NCI-H510A treated with DMSO at 0.1 percent for 48 hours (cell line): ENCODE measurements at regions not wholly inside any gene's neighbourhood (a gene's known extent, or its start where the extent isn't known, plus 50 kb on each side); places are given as distances from the start of the nearest gene placed in this dataset.
A peak's percentile ranks its signal among the peaks of the same experiment; 100 is the strongest.
"Not testable (repeated sequence)": the region's sequence is repeated elsewhere in the genome, so short reads cannot be mapped to it uniquely, and the experiment has no call there.

Experiments
- DNase-seq: peaks from one replicate; lab custom pipeline; 2025; lab: John Stamatoyannopoulos, UW

DNA sequence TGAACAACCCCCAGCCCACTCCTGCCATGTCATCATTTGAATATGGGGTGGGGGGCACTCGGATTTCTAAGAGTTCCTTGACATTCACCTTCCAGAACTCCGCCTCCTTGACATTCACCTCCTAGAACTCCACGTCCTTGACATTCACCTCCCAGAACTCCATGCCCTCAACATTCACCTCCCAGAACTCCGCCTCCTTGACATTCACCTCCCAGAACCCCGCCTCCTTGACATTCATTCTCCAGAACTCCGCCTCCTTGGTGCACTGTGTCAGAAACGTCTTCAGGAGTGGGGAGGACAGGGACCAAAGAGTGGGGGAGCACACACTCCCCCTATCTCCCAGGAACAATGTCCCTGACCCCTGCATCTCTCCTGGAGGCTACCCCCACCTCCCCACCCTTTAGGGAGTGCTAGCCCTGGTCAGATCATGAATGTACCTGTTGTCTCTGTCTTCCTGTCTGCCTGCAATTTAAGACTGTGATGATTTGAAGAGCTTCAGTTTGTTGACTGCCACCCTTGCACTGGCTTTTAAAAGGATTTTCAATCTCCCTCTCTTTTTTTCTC lies 110.1 kb downstream of the NPTX2 start:
- DNase-seq, result no peak

DNA sequence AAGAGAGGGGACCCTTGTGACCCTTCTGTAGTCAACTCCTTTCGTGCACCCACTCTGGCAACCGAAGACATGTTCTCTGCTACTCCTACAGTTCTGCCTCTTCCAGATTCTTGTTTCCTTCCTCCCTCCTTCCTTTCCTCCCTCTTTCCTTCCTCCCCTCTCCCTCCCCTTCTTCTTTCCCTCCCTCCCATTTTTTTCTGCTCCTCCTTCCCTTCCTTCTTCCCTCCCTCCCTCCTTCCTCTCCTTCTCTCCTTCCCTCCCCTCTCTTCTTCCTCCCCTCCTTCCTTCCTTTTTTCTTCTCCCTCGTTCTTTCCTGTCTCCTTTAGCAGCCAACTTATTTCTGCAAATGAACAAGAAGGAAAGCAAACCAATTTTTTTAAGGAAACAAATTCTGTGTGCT lies 111.5 kb downstream of the NPTX2 start:
- no peak for DNase-seq

- DNase-seq, result no peak
These were observed 112.0 kb downstream of the NPTX2 start for GRCh38 chr7:98729121-98729520.

DNA sequence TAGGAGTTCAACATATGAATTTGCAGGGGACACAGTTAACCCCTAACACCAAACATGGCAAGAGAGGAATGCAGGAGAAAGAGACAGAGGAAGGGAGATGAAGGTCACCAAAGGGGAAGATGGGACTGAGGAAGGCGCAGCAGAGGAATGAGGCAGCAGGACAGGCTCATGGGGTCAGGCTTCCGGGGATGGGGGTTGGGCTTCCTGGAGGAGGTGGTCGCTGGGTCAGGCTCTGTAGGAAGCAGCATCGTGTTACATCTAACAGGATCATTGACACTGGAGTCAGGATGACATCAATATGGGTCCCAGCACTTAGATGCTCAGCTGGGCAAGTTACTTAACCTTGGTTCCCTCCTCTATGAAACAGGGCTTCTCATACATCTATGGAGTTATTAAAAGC lies 113.2 kb downstream of the NPTX2 start:
- DNase-seq, result no peak

DNA sequence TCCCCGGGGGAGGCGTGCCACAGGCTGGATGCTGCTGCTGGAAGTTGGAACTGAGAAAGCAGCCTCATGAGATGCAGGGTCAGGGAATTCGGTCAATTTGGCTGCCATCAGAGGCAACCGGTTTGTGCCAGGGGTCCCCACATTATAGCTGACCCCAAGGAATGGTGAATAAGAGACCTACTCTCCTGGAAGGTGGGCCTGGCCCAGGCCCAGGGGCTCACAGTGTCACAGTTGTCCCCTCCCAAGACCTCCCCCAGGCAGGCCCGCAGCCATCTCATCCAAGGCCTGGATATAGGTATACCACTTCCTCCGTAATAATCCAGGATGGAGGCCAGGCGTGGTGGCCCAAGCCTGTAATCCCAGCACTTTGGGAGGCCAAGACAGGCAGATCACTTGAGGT lies 114.6 kb downstream of the NPTX2 start:
- no peak for DNase-seq

GRCh38 chr7:98733036-98733435 lies 116.0 kb downstream of the NPTX2 start:
- DNase-seq, result peak; percentile 16

- no peak for DNase-seq
These were observed 118.7 kb downstream of the NPTX2 start for GRCh38 chr7:98735801-98736200.

DNA sequence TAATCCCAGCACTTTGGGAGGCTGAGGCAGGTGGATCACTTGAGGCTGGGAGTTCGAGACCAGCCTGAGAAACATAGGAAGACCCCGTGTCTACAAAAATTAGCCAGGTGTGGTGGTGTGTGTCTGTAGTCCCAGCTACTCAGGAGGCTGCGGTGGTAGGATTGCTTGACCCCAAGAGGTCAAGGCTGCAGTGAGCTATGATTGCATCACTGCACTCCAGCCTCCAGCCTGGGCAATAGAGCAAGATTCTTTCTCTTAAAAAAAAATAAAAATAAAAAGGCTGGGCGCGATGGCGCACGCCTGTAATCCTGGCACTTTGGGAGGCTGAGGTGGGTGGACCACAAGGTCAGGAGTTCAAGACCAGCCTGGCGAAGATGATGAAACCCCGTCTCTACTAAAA lies 119.4 kb downstream of the NPTX2 start:
- DNase-seq, result not testable (repeated sequence)

- no peak for DNase-seq
These were observed 120.1 kb downstream of the NPTX2 start for GRCh38 chr7:98737176-98737575.

DNA sequence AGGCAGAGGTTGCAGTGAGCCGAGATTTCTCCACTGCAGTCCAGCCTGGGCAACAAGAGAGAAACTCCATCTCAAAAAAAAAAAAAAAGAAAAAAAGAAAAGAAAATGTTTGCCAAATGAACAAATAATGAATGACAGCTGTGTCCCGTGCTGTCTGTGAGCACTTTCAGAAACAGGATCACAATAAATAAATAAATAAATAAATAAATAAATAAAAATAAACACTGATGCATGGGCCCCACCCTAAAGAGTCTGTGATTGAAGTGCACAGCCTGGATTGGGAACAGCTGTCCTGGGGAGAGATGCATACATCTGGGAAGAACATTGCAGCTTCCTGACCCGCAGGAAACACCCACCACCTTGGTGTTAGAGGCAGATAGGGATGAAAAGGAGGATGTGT lies 123.6 kb downstream of the NPTX2 start:
- DNase-seq, result no peak

DNA sequence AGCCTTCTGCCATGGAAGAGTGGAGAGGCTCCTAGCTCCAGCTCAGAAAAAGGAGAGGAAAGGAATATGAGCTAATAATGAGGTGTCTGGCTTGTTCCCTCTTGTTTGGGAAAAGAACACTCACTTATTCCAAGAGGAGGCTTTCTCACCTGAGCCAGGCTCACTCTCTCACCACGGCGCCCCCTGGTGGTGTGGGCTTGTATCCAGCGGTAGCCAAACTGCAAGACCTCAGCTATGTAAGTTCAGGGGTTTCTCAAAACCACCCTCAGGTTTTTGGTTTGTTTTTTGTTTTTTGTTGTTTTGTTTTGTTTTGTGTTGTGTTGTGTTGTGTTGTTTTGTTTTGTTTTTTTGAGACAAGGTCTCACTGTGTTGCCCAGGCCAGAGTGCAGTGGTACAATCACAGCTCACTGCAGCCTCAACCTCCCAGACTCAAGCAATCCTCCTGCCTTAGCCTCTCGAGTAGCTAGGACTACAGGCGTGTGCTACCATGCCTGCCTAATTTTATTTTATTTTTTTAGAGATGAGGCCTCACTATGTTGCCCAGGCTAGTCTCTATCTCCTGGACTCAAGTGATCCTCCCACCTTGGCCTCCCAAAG lies 124.0 kb downstream of the TMEM130 start:
- peak; percentile 33 for DNase-seq

DNA sequence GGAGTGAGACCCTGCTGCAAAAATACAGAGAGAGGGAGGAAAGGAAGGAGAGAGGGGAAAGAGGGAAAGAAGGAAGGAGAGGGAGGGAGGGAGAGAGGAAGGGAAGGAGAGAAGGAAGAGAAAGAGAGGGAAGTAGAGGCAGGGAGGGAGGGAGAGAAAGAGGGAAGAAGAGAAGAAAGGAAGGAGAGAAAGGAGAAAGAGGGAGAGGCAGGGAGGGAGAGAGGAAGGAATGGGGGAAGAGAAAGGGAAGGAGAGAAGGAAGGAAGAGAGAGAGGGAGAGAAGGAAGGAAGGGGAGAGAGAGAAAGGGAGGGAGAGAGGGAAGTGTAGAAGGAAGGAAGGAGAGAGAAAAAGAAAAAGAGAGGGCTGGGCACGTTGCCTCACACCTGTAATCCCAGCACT lies 121.7 kb downstream of the TMEM130 start:
- no peak for DNase-seq

GRCh38 chr7:98753176-98753575 lies 116.6 kb downstream of the TMEM130 start:
- DNase-seq, result no peak

- DNase-seq, result no peak
These were observed 115.8 kb downstream of the TMEM130 start for GRCh38 chr7:98753989-98754479.

- no peak for DNase-seq
These were observed 114.5 kb downstream of the TMEM130 start for GRCh38 chr7:98755138-98755898.

DNA sequence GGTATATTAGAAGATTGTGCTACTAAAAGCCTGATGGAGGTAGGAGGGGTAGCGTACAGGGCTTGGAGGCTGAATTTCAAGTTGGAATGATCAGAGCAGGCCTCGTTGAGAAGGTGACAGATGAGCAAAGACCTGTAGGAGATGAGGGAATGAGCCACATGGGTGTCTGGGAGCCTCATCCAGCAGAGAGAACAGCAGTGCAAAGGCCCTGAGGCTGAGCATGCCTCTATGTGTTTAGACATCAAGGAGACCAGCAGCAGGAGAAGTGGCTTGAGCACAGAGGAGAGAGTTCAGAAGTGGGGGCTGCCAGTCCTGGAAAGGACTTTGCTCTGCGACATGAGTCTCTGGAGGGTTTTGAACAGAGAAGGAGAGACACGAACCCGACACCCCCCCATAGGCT lies 111.7 kb downstream of the TMEM130 start:
- no peak for DNase-seq

DNA sequence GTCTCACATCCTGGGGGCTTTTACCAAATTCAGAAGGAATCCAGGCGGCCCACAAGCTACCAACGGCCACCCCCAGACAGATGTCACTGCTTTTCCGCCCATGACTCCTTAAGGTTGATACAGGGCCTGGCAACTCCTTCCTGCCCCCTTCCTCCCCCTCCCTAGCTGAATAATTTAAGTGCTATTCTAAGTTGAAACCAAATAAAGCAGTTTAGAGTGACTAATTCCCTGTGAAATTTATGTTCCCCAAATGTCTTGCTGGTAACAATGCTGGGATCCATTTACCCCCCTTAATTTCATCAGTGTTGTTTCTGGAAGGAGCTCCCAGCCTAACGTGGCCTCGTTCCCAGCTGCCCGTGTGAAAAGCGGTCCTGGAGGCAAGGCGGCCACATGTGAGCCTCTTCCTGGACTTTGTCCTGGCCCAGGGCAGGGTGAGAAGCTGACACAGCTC lies 109.6 kb downstream of the TMEM130 start:
- DNase-seq, result no peak

DNA sequence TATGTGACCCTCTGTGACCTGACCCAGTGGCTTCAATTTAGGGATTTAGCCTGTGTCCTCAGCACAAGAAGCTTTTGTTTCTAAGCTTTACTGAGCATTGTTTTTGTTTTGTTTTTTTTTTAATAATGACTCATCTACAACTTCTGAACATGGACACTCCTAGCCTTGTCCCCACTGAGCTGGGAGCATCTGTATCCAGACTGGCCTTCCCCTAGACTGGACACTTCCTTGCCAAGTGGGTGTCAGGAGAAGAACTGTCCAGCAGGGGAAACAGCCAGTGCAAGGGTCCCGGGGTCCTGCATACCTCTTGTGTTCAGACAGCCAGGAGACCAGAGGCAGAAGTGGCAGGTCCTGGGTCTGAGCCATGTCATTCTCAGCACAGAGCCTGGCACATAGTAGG lies 108.6 kb downstream of the TMEM130 start:
- no peak for DNase-seq

GRCh38 chr7:98762620-98763019 lies 107.2 kb downstream of the TMEM130 start:
- no peak for DNase-seq

GRCh38 chr7:98763441-98763840 lies 106.4 kb downstream of the TMEM130 start:
- no peak for DNase-seq

DNA sequence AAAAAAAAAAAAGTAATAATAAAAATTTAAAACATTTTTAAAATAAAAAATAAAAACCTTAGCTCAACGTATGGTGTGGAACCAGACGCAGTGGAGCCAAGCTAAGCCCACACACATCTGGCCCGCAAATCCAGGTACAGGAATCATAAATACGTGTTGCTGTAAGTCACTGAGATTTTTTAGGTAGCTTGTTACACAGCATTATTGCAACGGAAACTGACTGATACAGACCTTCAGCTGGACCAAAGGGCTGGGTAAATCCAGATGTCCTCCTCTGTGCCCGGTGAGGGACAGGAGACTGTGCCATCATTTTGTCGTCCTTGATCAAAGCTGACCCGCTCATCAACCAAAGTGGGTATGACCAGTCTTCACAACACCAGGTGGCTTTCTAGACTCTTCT lies 104.9 kb downstream of the TMEM130 start:
- no peak for DNase-seq

GRCh38 chr7:98770085-98770484 lies 99.7 kb downstream of the TMEM130 start:
- not testable (repeated sequence) for DNase-seq

- no peak for DNase-seq
These were observed 98.3 kb downstream of the TMEM130 start for GRCh38 chr7:98771519-98771918.
